ENCODE measurements at regions not wholly inside any gene's neighbourhood (a gene's known extent, or its start where the extent isn't known, plus 50 kb on each side); places are given as distances from the start of the nearest gene placed in this dataset.
A peak's percentile ranks its signal among the peaks of the same experiment; 100 is the strongest.

GRCh38 chr5:56513141-56513540 lies 280.0 kb upstream of the ANKRD55 start:
- intact Hi-C loops (cut with DNase I): loop anchor here in 1 of 10 donors (5.0 kb wide), 1 partner anchor 74 kb away; no protein-coding TSS in a partner anchor
- H3K36me3 ChIP-seq: no peaks in the 10 kb centered on the region
- no peak for DNase-seq
- H3K27me3 ChIP-seq: no peaks in the 10 kb centered on the region
- TF ChIP-seq CTCF (IDR thresholded peaks at IDR 0.05): no peak
- H3K4me1 ChIP-seq: peaks cover 3 to 62% (median 37%) of the 10 kb centered on the region in 9 donors
- H3K27ac ChIP-seq: peak overlapping the region in 3 of 10 donors; percentile 33 to 51 (median 34)
- H3K9me3 ChIP-seq: no peaks in the 10 kb centered on the region
- ATAC-seq: no peak
- 0% methylated on average over 1 of the region's 1 CpG for WGBS, 2 donors
- H3K4me3 ChIP-seq: no peak overlapping the region

- WGBS, 2 donors: 43 to 50% methylated on average over 6 of the region's 6 CpGs
- peak; percentile 85 to 98 (median 96) for ATAC-seq
These were observed 279.3 kb upstream of the ANKRD55 start for GRCh38 chr5:56512313-56512996.

GRCh38 chr5:56511326-56511841 lies 278.3 kb upstream of the ANKRD55 start:
- Histone ChIP-seq H3K9me3 (no peaks in the 10 kb centered on the region), H3K4me1 (peaks cover 3 to 52% (median 27%) of the 10 kb centered on the region in 9 donors), H3K4me3 (no peak overlapping the region), H3K27ac (peak overlapping the region in 4 of 10 donors; percentile 10 to 33 (median 21)), H3K27me3 (no peaks in the 10 kb centered on the region), H3K36me3 (no peaks in the 10 kb centered on the region)
- intact Hi-C loops (cut with DNase I): loop anchor here in 1 of 10 donors (5.0 kb wide), 1 partner anchor 76 kb away; no protein-coding TSS in a partner anchor
- WGBS, 2 donors: 92 to 94% methylated on average over 2 of the region's 2 CpGs
- ATAC-seq (no peak), DNase-seq (no peak)
- no peak for TF ChIP-seq CTCF (IDR thresholded peaks at IDR 0.05)

More at GRCh38 chr5:56512313-56512996, 279.3 kb upstream of the ANKRD55 start:
- peak; percentile 53 to 66 for DNase-seq
- intact Hi-C loops (cut with DNase I): loop anchor here in 1 of 10 donors (5.0 kb wide), 1 partner anchor 75 kb away; no protein-coding TSS in a partner anchor
- TF ChIP-seq CTCF (IDR thresholded peaks at IDR 0.05): no peak
- no peak overlapping the region for H3K4me3 ChIP-seq
- H3K27me3 ChIP-seq: no peaks in the 10 kb centered on the region
- H3K4me1 ChIP-seq: peaks cover 3 to 62% (median 37%) of the 10 kb centered on the region in 9 donors
- H3K27ac ChIP-seq: peak overlapping the region in 5 of 10 donors; percentile 5 to 51 (median 34)
- no peaks in the 10 kb centered on the region for H3K9me3 ChIP-seq
- no peaks in the 10 kb centered on the region for H3K36me3 ChIP-seq

- TF ChIP-seq CTCF (IDR thresholded peaks at IDR 0.05): no peak
- WGBS, 2 donors: 92 to 94% methylated on average over 2 of the region's 2 CpGs
- no peak overlapping the region for H3K4me3 ChIP-seq
- H3K36me3 ChIP-seq: no peaks in the 10 kb centered on the region
- ATAC-seq (no peak), DNase-seq (no peak)
- intact Hi-C loops (cut with DNase I): no loop called here
- peaks cover 0 to 5% (median 0%) of the 10 kb centered on the region in 11 donors for H3K9me3 ChIP-seq
- H3K4me1 ChIP-seq: peaks cover 0 to 33% (median 21%) of the 10 kb centered on the region in 9 donors
- H3K27ac ChIP-seq: no peak overlapping the region
- no peaks in the 10 kb centered on the region for H3K27me3 ChIP-seq
These were observed 275.1 kb upstream of the ANKRD55 start for GRCh38 chr5:56508249-56508648.

All from heart right ventricle (tissue), 16 donors.